RWPE2 (cell line): ENCODE measurements at regions not wholly inside any gene's neighbourhood (a gene's known extent, or its start where the extent isn't known, plus 50 kb on each side); places are given as distances from the start of the nearest gene placed in this dataset.

Experiments
- ATAC-seq: fragments of 200-7000 bp; cut with Tn5 transposase; 3 replicates; pipeline ENCODE4 v1.9.1; 2021; ENCODE audit warnings: low read depth
- DNase-seq: peaks from one replicate; pipeline ENCODE4 v3.0.0-alpha.2; 2020; ENCODE audit warnings: low spot score
- H3K27ac ChIP-seq: fragments of 450-650 bp; 2 replicates; pipeline ENCODE4 v1.5.1; 2017; ENCODE audit warnings: mild to moderate bottlenecking; ENCODE audit not compliant: poor library complexity, severe bottlenecking
- H3K27me3 ChIP-seq: fragments of 250-450 bp; sonication (Bioruptor Pico); 2 replicates; pipeline ENCODE4 v1.5.1; 2021; ENCODE audit warnings: mild to moderate bottlenecking, moderate library complexity; ENCODE audit not compliant: insufficient read depth, poor library complexity, severe bottlenecking
- H3K36me3 ChIP-seq: fragments of 250-450 bp; sonication (Bioruptor Pico); 2 replicates; pipeline ENCODE4 v1.5.1; 2020; ENCODE audit warnings: low read depth, mild to moderate bottlenecking, moderate library complexity
- H3K4me1 ChIP-seq: fragments of 250-450 bp; sonication (Bioruptor Pico); 2 replicates; pipeline ENCODE4 v1.5.1; 2021; ENCODE audit warnings: mild to moderate bottlenecking, moderate library complexity; ENCODE audit not compliant: insufficient read depth, poor library complexity, severe bottlenecking
- H3K4me3 ChIP-seq: fragments of 250-450 bp; sonication (Bioruptor Pico); 2 replicates; pipeline ENCODE4 v1.5.1; 2021; ENCODE audit warnings: mild to moderate bottlenecking, moderate library complexity; ENCODE audit not compliant: severe bottlenecking
- H3K9me3 ChIP-seq: fragments of 250-450 bp; sonication (Bioruptor Pico); 2 replicates; pipeline ENCODE4 v1.5.1; 2021; ENCODE audit warnings: mild to moderate bottlenecking, moderate library complexity; ENCODE audit not compliant: severe bottlenecking
- TF ChIP-seq, protein P1 (sequence below): fragments of 450-650 bp; IDR thresholded peaks from one replicate; pipeline ENCODE4 v1.5.1; 2017; ENCODE audit warnings: mild to moderate bottlenecking, moderate library complexity; ENCODE audit not compliant: poor library complexity, severe bottlenecking

DNA sequence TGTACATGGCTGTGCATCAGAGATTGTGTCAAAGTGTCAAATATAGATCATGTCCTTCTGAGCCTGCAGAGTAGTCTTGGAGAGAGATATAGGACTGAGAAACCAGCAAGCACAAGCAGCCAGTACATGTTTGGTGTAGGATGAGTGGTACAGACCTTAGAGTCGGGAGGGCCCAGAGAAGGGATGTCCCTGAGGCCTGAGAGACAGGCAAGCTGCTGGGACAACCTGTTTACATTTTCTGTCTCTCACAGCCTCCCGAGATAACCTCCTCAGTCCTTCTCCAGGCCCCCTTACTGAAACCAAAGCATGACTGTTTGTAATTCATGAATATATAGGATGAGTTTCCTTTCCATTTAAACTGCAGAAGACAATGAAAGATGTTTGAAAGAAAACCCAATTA is 182.4 kb upstream of the STT3B start:
- TF ChIP-seq, protein P1, sequence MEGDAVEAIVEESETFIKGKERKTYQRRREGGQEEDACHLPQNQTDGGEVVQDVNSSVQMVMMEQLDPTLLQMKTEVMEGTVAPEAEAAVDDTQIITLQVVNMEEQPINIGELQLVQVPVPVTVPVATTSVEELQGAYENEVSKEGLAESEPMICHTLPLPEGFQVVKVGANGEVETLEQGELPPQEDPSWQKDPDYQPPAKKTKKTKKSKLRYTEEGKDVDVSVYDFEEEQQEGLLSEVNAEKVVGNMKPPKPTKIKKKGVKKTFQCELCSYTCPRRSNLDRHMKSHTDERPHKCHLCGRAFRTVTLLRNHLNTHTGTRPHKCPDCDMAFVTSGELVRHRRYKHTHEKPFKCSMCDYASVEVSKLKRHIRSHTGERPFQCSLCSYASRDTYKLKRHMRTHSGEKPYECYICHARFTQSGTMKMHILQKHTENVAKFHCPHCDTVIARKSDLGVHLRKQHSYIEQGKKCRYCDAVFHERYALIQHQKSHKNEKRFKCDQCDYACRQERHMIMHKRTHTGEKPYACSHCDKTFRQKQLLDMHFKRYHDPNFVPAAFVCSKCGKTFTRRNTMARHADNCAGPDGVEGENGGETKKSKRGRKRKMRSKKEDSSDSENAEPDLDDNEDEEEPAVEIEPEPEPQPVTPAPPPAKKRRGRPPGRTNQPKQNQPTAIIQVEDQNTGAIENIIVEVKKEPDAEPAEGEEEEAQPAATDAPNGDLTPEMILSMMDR: no peak
- Histone ChIP-seq H3K4me3 (no peak overlapping the region), H3K27ac (no peak overlapping the region), H3K27me3 (no peaks in the 10 kb centered on the region), H3K4me1 (no peaks in the 10 kb centered on the region), H3K9me3 (no peaks in the 10 kb centered on the region), H3K36me3 (no peaks in the 10 kb centered on the region)
- DNase-seq (no peak), ATAC-seq (no peak)

DNA sequence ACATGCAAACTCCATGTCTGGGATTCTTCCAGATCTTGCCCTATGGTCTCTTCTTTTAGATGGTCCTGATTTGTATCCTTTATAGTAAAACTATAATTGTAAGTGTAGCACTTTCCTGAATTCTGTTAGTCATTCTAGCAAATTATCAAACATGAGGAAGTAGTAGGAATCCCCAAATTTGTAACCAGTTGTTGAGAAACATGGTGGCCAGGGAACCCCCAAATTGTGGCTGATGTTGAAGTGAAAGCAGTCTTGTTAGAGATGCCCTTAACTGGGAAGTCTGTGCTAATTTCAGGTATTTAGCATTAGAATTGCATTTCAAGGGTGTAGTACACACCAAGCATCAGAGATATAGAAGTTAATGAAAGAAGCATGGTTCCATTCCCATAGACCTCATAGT is 180.4 kb upstream of the STT3B start:
- Histone ChIP-seq H3K36me3 (no peaks in the 10 kb centered on the region), H3K4me3 (no peak overlapping the region), H3K27ac (no peak overlapping the region), H3K4me1 (no peaks in the 10 kb centered on the region), H3K27me3 (no peaks in the 10 kb centered on the region), H3K9me3 (no peaks in the 10 kb centered on the region)
- ATAC-seq (no peak), DNase-seq (no peak)
- TF ChIP-seq, protein P1: no peak

DNA sequence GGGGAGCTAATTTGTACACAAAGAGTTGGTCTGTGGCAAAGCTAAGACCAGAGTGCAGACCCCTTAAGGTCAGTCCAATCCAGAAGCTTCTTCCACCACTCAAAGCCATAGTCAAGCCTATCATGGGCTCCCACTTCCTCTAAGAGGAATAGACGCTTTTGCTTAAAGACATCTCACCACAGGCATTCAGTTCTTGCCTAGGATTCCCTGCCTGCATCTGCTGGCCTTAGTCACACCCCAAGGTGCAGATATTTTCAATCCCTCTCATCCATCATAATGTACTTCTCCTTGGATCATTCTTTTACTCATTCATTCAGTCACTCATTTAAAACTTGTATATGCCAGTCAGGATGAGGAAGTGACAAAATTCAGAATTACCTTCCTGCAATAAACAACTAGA is 179.6 kb upstream of the STT3B start:
- H3K27ac ChIP-seq: no peak overlapping the region
- ATAC-seq: no peak
- no peaks in the 10 kb centered on the region for H3K36me3 ChIP-seq
- no peaks in the 10 kb centered on the region for H3K9me3 ChIP-seq
- no peaks in the 10 kb centered on the region for H3K4me1 ChIP-seq
- H3K27me3 ChIP-seq: no peaks in the 10 kb centered on the region
- TF ChIP-seq, protein P1: no peak
- DNase-seq: no peak
- no peak overlapping the region for H3K4me3 ChIP-seq

DNA sequence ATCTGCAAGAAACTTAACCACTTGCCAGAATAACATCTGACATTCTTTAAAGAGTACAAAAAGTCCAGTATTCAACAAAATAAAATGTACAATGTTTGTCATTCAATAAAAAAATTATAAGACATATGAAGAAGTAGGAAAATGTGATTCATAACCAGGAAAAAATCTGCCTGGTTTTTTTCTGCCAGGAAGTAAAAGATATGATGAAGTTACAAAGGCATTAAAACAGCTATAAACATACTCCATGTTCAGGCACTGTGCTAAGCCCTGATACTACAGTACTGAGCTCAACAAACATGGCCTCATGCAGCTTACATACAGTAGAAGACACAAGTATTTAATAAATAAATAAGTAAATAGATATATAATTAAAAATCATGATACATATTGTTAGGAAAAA is 178.4 kb upstream of the STT3B start:
- TF ChIP-seq, protein P1: no peak
- ATAC-seq: no peak
- Histone ChIP-seq H3K27ac (no peak overlapping the region), H3K27me3 (no peaks in the 10 kb centered on the region), H3K4me3 (no peak overlapping the region), H3K4me1 (no peaks in the 10 kb centered on the region), H3K9me3 (no peaks in the 10 kb centered on the region), H3K36me3 (no peaks in the 10 kb centered on the region)
- DNase-seq: no peak

DNA sequence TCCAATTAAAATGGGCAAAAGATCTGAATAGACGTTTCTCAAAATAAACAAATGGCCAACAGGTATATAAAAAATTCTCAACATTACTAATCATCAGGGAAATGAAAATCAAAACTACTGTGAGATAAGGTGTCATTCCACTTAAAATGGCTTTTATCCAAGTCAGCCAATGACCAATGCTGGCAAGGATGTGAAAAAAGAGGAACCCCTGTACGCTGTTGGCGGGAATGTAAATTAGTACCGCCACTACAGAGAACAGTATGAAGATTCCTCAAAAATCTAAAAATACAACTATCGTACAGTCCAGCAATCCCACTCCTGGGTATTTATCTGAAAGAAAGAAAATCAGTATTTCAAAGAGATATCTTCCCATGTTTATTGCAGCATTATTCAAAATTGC is 176.9 kb upstream of the STT3B start:
- TF ChIP-seq, protein P1: no peak

More for the DNA sequence above, 176.9 kb upstream of the STT3B start:
- no peak overlapping the region for H3K4me3 ChIP-seq
- H3K9me3 ChIP-seq: no peaks in the 10 kb centered on the region
- no peak for ATAC-seq
- H3K36me3 ChIP-seq: no peaks in the 10 kb centered on the region
- no peaks in the 10 kb centered on the region for H3K27me3 ChIP-seq
- H3K4me1 ChIP-seq: no peaks in the 10 kb centered on the region
- H3K27ac ChIP-seq: no peak overlapping the region
- DNase-seq: no peak
